C4-2B (cell line): ENCODE measurements at regions not wholly inside any gene's neighbourhood (a gene's known extent, or its start where the extent isn't known, plus 50 kb on each side); places are given as distances from the start of the nearest gene placed in this dataset.

ENCODE experiments used
- CTCF ChIP-seq: fragments of 450-650 bp; conservative IDR thresholded peaks from 2 replicates; pipeline ENCODE4 v1.5.1; 2017; ENCODE audit warnings: mild to moderate bottlenecking
- ZFX ChIP-seq: fragments of 450-650 bp; IDR thresholded peaks from 2 replicates; pipeline ENCODE4 v1.6.1; 2017

GRCh38 chr2:7868836-7869235 is 813.0 kb upstream of the ID2 start:
- TF ChIP-seq CTCF (no peak), ZFX (no peak)
